ENCODE measurements at regions not wholly inside any gene's neighbourhood (a gene's known extent, or its start where the extent isn't known, plus 50 kb on each side); places are given as distances from the start of the nearest gene placed in this dataset.

- TF ChIP-seq ZHX1 (conservative IDR thresholded peaks at IDR 0.05; ENCODE audit: low read length) (no peak), STAT5B (CRISPR knock-in tag; IDR thresholded peaks at IDR 0.05) (no peak), NELFE (IDR thresholded peaks at IDR 0.05; ENCODE audit: insufficient read depth, insufficient read length) (no peak), KAT8 (IDR thresholded peaks at IDR 0.05; ENCODE audit: low read depth) (no peak), ARHGAP35 (IDR thresholded peaks at IDR 0.05; ENCODE audit: partially characterized antibody) (no peak), C11orf30 (IDR thresholded peaks at IDR 0.05; ENCODE audit: low read depth) (no peak), ZMIZ1 (IDR thresholded peaks at IDR 0.05; ENCODE audit: low read depth in 2 of 2, low read length in 2 of 2) (no peak), CREB1 (IDR thresholded peaks at IDR 0.05) (no peak), CREB1 (CRISPR knock-in tag; IDR thresholded peaks at IDR 0.05) (no peak), ATF4 (CRISPR knock-in tag; IDR thresholded peaks at IDR 0.05) (peak; percentile 74), SMAD1 (IDR thresholded peaks at IDR 0.05; ENCODE audit: low read depth, low read length, partially characterized antibody) (no peak), NR2C2 (CRISPR knock-in tag; IDR thresholded peaks at IDR 0.05) (no peak), NR2C2 (tag; IDR thresholded peaks at IDR 0.05) (peak; percentile 72; the same call in 1 of the 2 replicates), ZNF280B (CRISPR knock-in tag; IDR thresholded peaks at IDR 0.05) (no peak), RAD21 (CRISPR knock-in tag; conservative IDR thresholded peaks at IDR 0.05 in 1 of 2, IDR thresholded peaks at IDR 0.05 in 1 of 2) (no peak), DEAF1 (CRISPR knock-in tag; IDR thresholded peaks at IDR 0.05) (no peak)
Observed at GRCh38 chr12:124227951-124228711, 66.8 kb upstream of the RFLNA start (continued).
